Endothelial cell (in vitro differentiated cells): ENCODE measurements at regions not wholly inside any gene's neighbourhood (a gene's known extent, or its start where the extent isn't known, plus 50 kb on each side); places are given as distances from the start of the nearest gene placed in this dataset.

Source experiments
- DNase-seq: peaks from one replicate; pipeline ENCODE4 v3.0.0; 2021; ENCODE audit warnings: low spot score
- H3K27ac Mint-ChIP-seq: one replicate; pipeline ENCODE4 v1.8.0; 2021; ENCODE audit warnings: mixed read lengths, inconsistent platforms; ENCODE audit not compliant: unreplicated experiment
- H3K27me3 Mint-ChIP-seq: one replicate; pipeline ENCODE4 v1.8.0; 2021; ENCODE audit warnings: mild to moderate bottlenecking, moderate library complexity, mixed read lengths, inconsistent platforms; ENCODE audit not compliant: unreplicated experiment
- H3K36me3 Mint-ChIP-seq: one replicate; pipeline ENCODE4 v1.8.0; 2021; ENCODE audit warnings: mild to moderate bottlenecking, low read depth, mixed read lengths, inconsistent platforms; ENCODE audit not compliant: unreplicated experiment
- H3K4me1 Mint-ChIP-seq: one replicate; pipeline ENCODE4 v1.8.0; 2021; ENCODE audit warnings: mild to moderate bottlenecking, mixed read lengths, inconsistent platforms; ENCODE audit not compliant: unreplicated experiment
- H3K4me3 Mint-ChIP-seq: one replicate; pipeline ENCODE4 v1.8.0; 2021; ENCODE audit warnings: mild to moderate bottlenecking, mixed read lengths, inconsistent platforms; ENCODE audit not compliant: unreplicated experiment
- H3K9me3 Mint-ChIP-seq: one replicate; pipeline ENCODE4 v1.8.0; 2021; ENCODE audit warnings: mixed read lengths, inconsistent platforms; ENCODE audit not compliant: unreplicated experiment
- TF ChIP-seq, protein P1 (sequence below): fragments of 200-600 bp; sonication (generic); IDR thresholded peaks from one replicate; pipeline ENCODE4 v1.5.0; 2021; ENCODE audit warnings: antibody characterized with exemption; ENCODE audit not compliant: unreplicated experiment

DNA sequence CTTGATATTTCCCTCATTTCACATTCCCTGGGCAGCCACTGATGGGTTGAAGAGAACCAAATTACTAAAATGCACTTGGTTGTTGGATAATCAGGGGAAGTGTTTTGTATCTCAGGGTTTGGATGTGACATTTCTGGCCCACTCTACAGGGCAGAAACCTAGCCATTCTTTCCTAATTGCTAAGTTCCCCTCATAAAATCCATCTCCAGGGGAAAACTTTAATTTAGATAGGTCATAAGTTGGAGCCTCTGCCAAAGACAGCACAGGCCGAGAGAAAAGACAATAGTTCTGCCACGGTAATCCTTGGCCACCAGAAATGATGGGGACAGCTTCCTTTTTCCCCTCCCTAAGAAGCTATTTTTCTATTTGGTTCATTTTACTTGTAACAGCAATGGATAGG is 192.7 kb upstream of the C1QTNF7 start:
- H3K4me3 Mint-ChIP-seq: no peak overlapping the region
- H3K27ac Mint-ChIP-seq: no peak overlapping the region
- peaks cover 16% of the 10 kb centered on the region for H3K4me1 Mint-ChIP-seq
- H3K36me3 Mint-ChIP-seq: no peaks in the 10 kb centered on the region
- no peak for DNase-seq
- no peaks in the 10 kb centered on the region for H3K9me3 Mint-ChIP-seq
- TF ChIP-seq, protein P1, sequence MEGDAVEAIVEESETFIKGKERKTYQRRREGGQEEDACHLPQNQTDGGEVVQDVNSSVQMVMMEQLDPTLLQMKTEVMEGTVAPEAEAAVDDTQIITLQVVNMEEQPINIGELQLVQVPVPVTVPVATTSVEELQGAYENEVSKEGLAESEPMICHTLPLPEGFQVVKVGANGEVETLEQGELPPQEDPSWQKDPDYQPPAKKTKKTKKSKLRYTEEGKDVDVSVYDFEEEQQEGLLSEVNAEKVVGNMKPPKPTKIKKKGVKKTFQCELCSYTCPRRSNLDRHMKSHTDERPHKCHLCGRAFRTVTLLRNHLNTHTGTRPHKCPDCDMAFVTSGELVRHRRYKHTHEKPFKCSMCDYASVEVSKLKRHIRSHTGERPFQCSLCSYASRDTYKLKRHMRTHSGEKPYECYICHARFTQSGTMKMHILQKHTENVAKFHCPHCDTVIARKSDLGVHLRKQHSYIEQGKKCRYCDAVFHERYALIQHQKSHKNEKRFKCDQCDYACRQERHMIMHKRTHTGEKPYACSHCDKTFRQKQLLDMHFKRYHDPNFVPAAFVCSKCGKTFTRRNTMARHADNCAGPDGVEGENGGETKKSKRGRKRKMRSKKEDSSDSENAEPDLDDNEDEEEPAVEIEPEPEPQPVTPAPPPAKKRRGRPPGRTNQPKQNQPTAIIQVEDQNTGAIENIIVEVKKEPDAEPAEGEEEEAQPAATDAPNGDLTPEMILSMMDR: no peak
- H3K27me3 Mint-ChIP-seq: no peaks in the 10 kb centered on the region

DNA sequence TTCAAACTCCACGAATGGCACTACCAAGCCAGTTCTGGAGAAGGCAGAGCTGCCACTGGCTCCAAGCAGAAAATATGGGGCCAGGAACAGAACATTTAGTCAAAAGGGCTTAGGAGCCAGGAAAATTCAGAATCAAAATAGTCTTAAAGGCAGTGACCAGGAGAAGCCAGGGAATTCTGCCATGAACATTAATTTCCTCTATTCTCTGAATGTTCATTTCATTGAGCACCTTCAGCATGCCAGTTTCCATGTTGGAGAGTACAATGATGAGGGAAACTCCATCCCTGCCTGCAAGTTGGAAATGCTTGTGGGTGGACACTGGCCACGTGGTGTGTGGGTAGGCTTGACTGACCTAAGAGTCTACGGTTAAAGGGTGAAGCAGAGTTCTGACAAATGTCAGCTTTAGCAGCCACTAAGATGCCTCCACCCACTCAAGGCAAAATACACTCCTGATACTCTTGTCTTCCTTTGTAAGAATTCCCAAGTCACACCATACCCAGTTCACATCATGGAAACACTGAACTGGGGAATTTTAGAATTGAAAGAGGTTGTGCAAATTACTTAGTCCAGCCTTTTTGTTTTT is 190.1 kb upstream of the C1QTNF7 start:
- H3K27me3 Mint-ChIP-seq: no peaks in the 10 kb centered on the region
- H3K4me3 Mint-ChIP-seq: no peak overlapping the region
- H3K9me3 Mint-ChIP-seq: no peaks in the 10 kb centered on the region

DNA sequence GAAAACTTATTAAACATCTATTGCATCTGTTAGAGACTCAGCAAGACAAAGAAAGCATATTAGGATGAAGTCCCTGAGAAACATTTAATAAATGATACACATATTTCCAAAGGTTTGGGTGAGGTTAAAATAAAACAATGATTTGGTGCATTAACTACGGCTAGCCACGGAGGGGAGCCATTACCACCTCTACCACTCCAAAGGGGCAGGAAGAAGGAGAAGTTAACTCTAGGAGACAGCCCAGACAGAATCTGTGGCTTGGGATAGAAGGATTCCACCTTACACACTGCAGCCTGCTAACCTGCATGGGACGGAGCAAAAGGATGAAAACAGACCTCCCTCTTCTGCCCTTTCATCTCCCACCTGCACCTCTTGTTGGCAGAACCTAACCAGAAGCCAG is 189.1 kb upstream of the C1QTNF7 start:
- Mint-ChIP-seq H3K4me3 (no peak overlapping the region), H3K27ac (no peak overlapping the region), H3K36me3 (no peaks in the 10 kb centered on the region)

More for the DNA sequence above, 190.1 kb upstream of the C1QTNF7 start:
- Mint-ChIP-seq H3K4me1 (peaks cover 13% of the 10 kb centered on the region), H3K36me3 (no peaks in the 10 kb centered on the region), H3K27ac (no peak overlapping the region)
- no peak for DNase-seq
- TF ChIP-seq, protein P1: no peak

DNA sequence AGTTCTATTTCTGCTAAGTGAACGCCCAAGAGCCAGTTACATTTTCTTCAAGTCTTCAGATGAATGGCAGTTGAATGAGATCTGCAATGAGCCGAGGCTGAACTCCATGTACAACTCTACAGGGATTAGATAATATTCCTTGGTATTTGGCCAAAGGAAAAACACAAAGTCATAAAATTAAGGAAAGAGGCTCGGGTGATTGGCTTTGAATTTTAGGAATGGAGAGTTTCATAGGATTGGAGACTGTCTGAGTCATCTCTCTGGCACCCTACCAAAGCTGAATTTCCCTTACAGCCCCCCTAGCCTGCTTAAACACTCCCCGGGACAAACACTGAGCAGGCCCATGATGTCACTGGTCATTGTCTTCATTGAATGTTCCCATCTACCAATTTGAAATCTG is 188.0 kb upstream of the C1QTNF7 start:
- H3K4me3 Mint-ChIP-seq: no peak overlapping the region
- H3K4me1 Mint-ChIP-seq: no peaks in the 10 kb centered on the region
- no peaks in the 10 kb centered on the region for H3K9me3 Mint-ChIP-seq
- H3K36me3 Mint-ChIP-seq: no peaks in the 10 kb centered on the region
- TF ChIP-seq, protein P1: no peak
- no peak for DNase-seq
- H3K27me3 Mint-ChIP-seq: no peaks in the 10 kb centered on the region
- no peak overlapping the region for H3K27ac Mint-ChIP-seq

More for the DNA sequence above, 189.1 kb upstream of the C1QTNF7 start:
- H3K9me3 Mint-ChIP-seq: no peaks in the 10 kb centered on the region
- H3K27me3 Mint-ChIP-seq: no peaks in the 10 kb centered on the region
- TF ChIP-seq, protein P1: peak; percentile 56
- peaks cover 4% of the 10 kb centered on the region for H3K4me1 Mint-ChIP-seq
- DNase-seq: peak; percentile 64

DNA sequence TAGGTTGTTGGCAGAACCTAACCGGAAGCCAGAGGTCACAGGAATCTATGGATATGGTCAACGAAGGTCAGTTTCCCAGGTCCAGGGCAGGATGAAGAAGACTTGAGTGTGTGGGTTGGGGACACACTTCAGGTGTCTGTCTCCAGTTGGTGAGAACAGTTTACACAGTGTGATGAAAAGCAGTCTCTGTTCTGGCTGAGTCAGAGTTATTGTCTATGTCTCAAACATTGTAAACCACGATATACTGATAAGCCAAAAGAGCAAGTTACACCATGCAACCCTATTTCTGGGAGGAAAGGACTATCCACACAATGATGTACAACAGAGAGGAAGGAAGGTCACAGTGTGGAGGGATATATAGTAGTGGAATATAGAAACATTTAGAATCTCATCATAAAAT is 187.1 kb upstream of the C1QTNF7 start:
- no peaks in the 10 kb centered on the region for H3K9me3 Mint-ChIP-seq
- no peaks in the 10 kb centered on the region for H3K36me3 Mint-ChIP-seq
- no peak overlapping the region for H3K4me3 Mint-ChIP-seq
- no peak overlapping the region for H3K27ac Mint-ChIP-seq
- TF ChIP-seq, protein P1: no peak
- no peak for DNase-seq
- no peaks in the 10 kb centered on the region for H3K4me1 Mint-ChIP-seq
- no peaks in the 10 kb centered on the region for H3K27me3 Mint-ChIP-seq
